ENCODE measurements at regions not wholly inside any gene's neighbourhood (a gene's known extent, or its start where the extent isn't known, plus 50 kb on each side); places are given as distances from the start of the nearest gene placed in this dataset.

- no peak for DNase-seq
Observed at GRCh38 chr3:159560214-159560979, 428.2 kb upstream of the IL12A start.

GRCh38 chr3:159565313-159565712 lies 423.3 kb upstream of the IL12A start:
- DNase-seq, result no peak

GRCh38 chr3:159583662-159584061 lies 405.0 kb upstream of the IL12A start:
- no peak for DNase-seq

GRCh38 chr3:159584421-159584820 lies 404.2 kb upstream of the IL12A start:
- DNase-seq, result no peak

- DNase-seq, result peak; percentile 29
Observed at GRCh38 chr3:159586571-159587202, 401.9 kb upstream of the IL12A start.

GRCh38 chr3:159593927-159594605 lies 394.6 kb upstream of the IL12A start:
- no peak for DNase-seq

- no peak for DNase-seq
Observed at GRCh38 chr3:159600291-159600690, 388.3 kb upstream of the IL12A start.

- DNase-seq, result no peak
Observed at GRCh38 chr3:159604151-159604581, 384.5 kb upstream of the IL12A start.

- DNase-seq, result no peak
Observed at GRCh38 chr3:159605101-159605500, 383.5 kb upstream of the IL12A start.

GRCh38 chr3:159605776-159606175 lies 382.9 kb upstream of the IL12A start:
- no peak for DNase-seq

- DNase-seq, result no peak
Observed at GRCh38 chr3:159607856-159608255, 380.8 kb upstream of the IL12A start.

- no peak for DNase-seq
Observed at GRCh38 chr3:159608311-159608710, 380.3 kb upstream of the IL12A start.

- DNase-seq, result no peak
Observed at GRCh38 chr3:159609625-159610024, 379.0 kb upstream of the IL12A start.

GRCh38 chr3:159616234-159616825 lies 372.3 kb upstream of the IL12A start:
- peak; percentile 15 for DNase-seq

- no peak for DNase-seq
Observed at GRCh38 chr3:159619341-159619885, 369.2 kb upstream of the IL12A start.

GRCh38 chr3:159620281-159620680 lies 368.4 kb upstream of the IL12A start:
- no peak for DNase-seq

GRCh38 chr3:159620873-159621272 lies 367.8 kb upstream of the IL12A start:
- no peak for DNase-seq

- DNase-seq, result no peak
Observed at GRCh38 chr3:159624616-159625015, 364.0 kb upstream of the IL12A start.

- DNase-seq, result no peak
Observed at GRCh38 chr3:159625594-159625993, 363.0 kb upstream of the IL12A start.

GRCh38 chr3:159626598-159626997 lies 362.0 kb upstream of the IL12A start:
- no peak for DNase-seq

- no peak for DNase-seq
Observed at GRCh38 chr3:159627229-159627628, 361.4 kb upstream of the IL12A start.

GRCh38 chr3:159627634-159628033 lies 361.0 kb upstream of the IL12A start:
- DNase-seq, result no peak
